GM21717 (cell line): ENCODE measurements at regions not wholly inside any gene's neighbourhood (a gene's known extent, or its start where the extent isn't known, plus 50 kb on each side); places are given as distances from the start of the nearest gene placed in this dataset.

ENCODE experiments used
- ATAC-seq: cut with Tn5 transposase; IDR thresholded peaks from one replicate; pipeline ENCODE4 v1.9.1; 2021; ENCODE audit warnings: mild to moderate bottlenecking, moderate library complexity; ENCODE audit not compliant: unreplicated experiment

DNA sequence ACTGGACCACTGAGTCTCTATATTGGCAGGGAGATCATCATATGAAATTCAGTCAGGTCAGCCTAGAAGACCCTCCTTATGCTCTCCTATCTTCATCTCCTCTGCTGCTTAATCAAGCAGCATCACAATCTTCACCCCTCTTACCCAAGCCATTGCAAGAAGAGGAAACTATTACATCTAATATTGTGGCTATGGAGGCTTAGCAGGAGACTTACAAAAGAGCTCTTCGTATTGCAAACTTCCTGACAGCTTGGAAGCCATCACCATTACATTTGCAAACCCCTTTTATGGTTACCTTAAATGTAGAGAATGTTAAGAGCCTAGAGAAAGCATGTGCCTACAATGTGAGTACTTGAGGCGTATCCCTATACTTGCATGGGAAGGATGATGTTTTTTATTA lies 87.2 kb upstream of the STXBP5 start:
- no peak for ATAC-seq

GRCh38 chr6:147117580-147117979 lies 86.6 kb upstream of the STXBP5 start:
- ATAC-seq, result no peak

DNA sequence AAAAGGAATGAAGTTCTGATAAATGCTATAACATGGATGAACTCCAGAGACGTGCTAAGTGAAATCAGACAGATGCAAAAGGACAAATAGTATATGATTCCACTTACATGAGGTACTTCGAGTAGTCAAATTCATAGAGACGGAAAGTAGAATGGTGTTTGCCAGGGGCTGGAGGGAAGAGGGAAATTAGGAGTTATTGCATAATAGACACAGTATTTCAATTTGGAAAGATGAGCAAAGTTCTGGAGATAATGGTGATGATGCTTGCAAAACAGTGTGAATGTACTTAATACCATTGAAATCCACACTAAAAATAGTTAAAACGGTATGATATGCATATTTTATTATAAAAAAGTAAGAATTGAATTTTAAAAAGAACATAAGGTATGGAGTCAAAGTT lies 84.9 kb upstream of the STXBP5 start:
- ATAC-seq, result no peak

GRCh38 chr6:147122823-147123222 lies 81.4 kb upstream of the STXBP5 start:
- ATAC-seq, result no peak

GRCh38 chr6:147126618-147127022 lies 77.6 kb upstream of the STXBP5 start:
- ATAC-seq, result no peak

GRCh38 chr6:147127587-147127986 lies 76.6 kb upstream of the STXBP5 start:
- no peak for ATAC-seq

DNA sequence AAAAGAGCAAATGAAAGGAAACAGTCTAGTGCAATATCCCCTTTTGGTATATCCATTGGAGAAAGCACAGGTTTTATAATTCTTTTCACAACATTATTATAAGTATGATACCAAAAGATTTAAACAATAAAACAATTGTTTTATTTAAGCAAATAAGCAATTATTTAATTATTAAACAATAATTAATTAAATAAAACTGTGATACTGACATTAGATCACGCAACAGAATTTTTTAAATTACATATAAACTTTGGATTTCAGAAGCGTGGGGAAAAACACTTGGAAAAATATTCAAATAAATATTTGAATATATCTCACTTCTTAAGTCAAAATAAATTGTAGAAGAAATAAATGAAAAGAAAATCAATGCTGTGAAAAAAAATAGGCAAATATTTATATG lies 76.2 kb upstream of the STXBP5 start:
- ATAC-seq, result no peak

DNA sequence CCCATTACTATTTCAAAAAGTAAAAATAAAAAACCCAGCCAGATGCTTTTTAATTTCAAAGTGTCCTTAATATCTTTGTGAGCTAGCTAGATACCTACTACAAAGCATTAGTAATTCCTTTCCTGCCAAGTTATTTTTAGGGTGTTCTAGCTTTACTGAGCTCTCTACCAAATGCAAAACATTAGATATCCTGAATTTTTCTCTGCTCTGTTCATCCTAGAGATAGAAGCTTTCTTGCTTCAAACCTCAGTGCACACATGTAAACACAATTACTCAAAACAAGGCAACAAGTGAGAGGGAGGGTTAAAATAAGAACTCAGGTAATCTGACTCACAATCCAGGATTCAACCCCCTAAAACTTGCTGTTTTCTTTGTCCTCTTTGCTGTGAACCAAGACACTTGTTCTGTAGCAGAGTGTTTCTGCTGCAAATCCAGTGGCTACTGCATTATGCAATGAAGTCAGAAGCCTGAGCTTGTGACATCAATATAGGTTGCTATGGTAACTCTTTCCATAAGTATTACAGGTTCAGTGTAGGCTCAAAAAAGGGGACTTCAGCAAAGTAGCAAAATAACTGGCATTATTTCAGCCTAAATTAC lies 72.6 kb upstream of the STXBP5 start:
- ATAC-seq, result no peak

DNA sequence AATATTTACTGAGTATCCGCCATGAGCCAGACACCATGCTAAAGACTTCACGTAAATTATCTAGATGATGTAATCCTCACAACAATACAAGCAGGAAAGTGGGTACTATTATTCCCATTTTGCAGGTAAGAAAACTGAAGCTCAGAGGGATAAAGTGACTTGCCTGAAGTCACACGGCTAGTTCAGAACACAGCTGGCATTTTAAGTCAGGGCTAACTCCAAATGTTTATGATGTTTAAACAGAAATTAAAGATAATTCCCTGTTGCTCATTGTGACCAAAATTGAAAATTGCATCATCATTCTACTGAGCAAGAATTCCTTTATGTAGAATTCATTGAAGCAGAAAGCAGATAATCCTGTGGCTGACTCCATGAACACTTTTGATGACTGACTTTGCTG lies 71.3 kb upstream of the STXBP5 start:
- no peak for ATAC-seq

GRCh38 chr6:147133669-147134068 lies 70.5 kb upstream of the STXBP5 start:
- no peak for ATAC-seq

- no peak for ATAC-seq
Observed at GRCh38 chr6:147135211-147135681, 69.0 kb upstream of the STXBP5 start.

- ATAC-seq, result no peak
Observed at GRCh38 chr6:147136057-147136456, 68.2 kb upstream of the STXBP5 start.

- no peak for ATAC-seq
Observed at GRCh38 chr6:147137986-147138385, 66.2 kb upstream of the STXBP5 start.

DNA sequence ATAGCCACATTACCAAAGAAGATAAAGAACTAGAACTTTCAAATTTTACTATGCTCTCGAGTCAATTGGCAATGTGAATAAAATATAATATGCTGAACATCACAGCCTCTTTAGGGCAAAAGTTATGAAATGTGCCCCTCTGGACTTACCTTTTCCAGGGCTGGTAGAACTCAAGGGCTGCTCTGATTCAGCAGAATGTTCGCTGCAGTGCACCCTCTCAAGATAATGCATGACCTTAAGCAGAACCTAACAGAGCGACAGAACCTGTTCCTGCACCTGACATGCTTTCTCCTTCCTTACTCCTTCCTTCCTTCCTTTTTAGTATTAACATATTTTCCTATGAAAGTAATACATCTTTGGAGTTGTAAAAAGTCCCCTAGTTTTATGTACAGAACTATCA lies 65.4 kb upstream of the STXBP5 start:
- ATAC-seq, result no peak

DNA sequence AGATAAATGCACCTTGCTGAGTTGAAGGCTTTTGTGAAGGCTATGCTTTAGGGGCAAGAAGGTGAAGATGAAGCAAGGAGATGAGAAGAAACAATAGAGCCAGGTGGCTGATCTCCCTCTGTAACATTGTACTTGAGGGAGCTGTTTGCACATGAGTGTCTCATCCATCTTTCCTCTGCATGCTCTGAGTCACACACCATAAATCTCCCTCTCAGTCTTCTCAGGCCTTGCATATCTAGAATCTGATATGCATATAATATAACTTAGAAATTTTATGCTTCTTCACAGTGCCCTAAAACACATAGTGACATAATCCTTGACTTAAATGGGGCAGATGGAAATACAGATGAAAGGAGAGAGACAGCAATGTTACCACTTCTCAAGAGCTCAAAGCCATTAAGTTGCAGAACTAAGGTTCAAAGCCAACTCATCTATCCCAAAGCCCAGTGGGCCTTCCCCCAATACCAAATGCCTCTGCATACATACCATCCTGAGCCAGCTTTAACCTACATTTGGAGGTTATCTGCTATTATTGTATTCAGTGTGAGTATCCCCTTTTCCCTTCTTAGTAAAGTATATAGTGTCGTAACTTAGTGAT lies 62.4 kb upstream of the STXBP5 start:
- no peak for ATAC-seq

DNA sequence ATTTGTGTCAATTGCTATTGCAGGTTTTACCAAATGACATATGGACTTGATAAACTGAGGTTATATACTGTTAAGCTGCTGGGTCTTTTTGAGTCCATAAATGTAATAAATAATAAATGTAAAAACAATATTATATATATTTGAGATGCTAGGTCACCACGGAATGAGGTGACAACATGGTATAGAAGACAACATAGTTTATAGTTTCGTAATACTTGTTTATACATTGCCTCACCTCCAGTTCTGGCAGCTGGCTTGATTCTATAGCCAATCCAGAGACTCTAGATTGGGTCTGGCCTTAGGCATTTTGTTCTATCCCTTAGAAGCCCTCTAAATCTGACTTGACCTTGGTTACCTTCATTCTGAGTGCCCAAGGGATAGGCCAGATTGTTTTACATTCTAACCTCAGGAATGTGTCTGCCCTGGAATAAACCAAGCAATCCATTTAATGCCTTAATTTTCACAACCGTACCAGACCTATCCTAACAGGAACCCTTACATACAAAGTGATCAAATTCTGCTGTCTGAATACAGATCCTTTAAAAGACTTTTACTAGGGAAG lies 61.5 kb upstream of the STXBP5 start:
- no peak for ATAC-seq

- ATAC-seq, result no peak
Observed at GRCh38 chr6:147149092-147149491, 55.1 kb upstream of the STXBP5 start.

DNA sequence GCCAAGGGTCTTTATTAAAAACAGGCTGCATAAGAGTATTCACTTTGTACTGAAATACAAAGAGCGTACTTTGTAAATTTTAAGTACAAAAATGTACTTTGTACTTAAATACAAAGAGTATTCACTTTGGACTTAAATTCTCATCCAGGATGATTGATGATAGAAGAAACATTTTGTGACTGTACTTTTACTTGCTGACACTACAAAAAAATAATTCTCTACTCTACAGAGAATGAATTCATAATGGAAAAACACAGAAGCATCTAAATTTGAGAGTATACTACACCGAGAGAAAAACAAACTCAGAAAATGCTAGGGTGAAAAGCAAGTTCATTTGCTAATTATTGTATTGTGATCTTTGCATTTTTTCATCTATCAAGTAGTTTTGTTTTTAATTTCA lies 54.4 kb upstream of the STXBP5 start:
- ATAC-seq, result no peak

GRCh38 chr6:147150293-147150692 lies 53.9 kb upstream of the STXBP5 start:
- no peak for ATAC-seq
